ENCODE measurements at regions not wholly inside any gene's neighbourhood (a gene's known extent, or its start where the extent isn't known, plus 50 kb on each side); places are given as distances from the start of the nearest gene placed in this dataset.

DNA sequence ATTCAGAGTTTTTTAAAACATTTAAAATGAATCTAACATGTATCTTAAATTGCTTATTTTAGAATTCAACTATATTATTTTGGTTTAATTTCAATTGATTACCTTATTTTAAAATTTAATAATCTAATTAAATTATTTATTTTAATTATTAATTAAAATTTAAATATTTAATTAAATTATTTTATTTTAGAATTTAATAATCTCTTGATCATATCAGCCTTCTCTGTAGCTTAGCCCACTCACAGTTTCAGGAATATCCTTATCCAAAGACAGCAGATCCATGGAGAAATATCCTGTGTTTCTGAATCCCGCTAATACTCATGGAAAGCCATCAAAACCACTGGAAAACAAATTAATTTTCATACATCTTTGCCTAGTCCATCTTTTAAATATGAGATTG, 1669.2 kb downstream of the PCDH9 start:
- H3K79me2 ChIP-seq (ENCODE audit: low read length): no peaks in the 10 kb centered on the region
- H3K27me3 ChIP-seq (ENCODE audit: low read depth, low read length): no peaks in the 10 kb centered on the region
- no peak overlapping the region for H3K4me3 ChIP-seq (ENCODE audit: low read length)
- H3K36me3 ChIP-seq (replicated peaks; ENCODE audit: low read depth, low read length): no peaks in the 10 kb centered on the region
- H2AFZ ChIP-seq (ENCODE audit: low read depth, low read length): no peak overlapping the region
- H3K4me1 ChIP-seq (ENCODE audit: low read length): no peaks in the 10 kb centered on the region
- no peak overlapping the region for H3K4me2 ChIP-seq (ENCODE audit: low read length)
- no peaks in the 10 kb centered on the region for H4K20me1 ChIP-seq (ENCODE audit: insufficient read depth, low read length)
- no peak overlapping the region for H3K27ac ChIP-seq (ENCODE audit: low read length)
- H3K9me3 ChIP-seq (ENCODE audit: insufficient read depth, low read length): no peaks in the 10 kb centered on the region
- H3K9ac ChIP-seq (ENCODE audit: low read length): no peak overlapping the region
- TF ChIP-seq EZH2phosphoT487 (IDR thresholded peaks at IDR 0.05; ENCODE audit: low read depth) (no peak), CTCF (IDR thresholded peaks at IDR 0.05; ENCODE audit: low read depth, low read length) (no peak)

DNA sequence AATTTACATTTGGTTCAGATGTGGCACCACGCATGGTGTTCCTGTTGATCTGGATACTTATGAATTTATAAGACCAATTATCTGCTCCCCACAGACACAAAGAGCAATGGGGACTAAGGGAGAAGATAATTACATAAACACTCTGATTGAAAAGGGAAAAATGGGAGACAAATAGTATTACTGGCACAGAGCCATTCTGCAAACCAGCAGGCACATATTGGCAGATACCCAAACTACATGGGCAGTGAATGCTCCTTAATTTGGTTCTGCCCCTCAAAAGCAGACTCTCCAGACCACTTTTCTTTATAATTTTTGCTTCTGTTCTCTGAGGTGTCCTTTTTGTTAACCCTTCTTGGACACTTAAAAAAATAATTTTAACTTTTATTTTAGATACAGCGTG, 1674.2 kb downstream of the PCDH9 start:
- peaks cover 5% of the 10 kb centered on the region; the same call in 1 of the 2 replicates for H3K9me3 ChIP-seq (ENCODE audit: insufficient read depth, low read length)

DNA sequence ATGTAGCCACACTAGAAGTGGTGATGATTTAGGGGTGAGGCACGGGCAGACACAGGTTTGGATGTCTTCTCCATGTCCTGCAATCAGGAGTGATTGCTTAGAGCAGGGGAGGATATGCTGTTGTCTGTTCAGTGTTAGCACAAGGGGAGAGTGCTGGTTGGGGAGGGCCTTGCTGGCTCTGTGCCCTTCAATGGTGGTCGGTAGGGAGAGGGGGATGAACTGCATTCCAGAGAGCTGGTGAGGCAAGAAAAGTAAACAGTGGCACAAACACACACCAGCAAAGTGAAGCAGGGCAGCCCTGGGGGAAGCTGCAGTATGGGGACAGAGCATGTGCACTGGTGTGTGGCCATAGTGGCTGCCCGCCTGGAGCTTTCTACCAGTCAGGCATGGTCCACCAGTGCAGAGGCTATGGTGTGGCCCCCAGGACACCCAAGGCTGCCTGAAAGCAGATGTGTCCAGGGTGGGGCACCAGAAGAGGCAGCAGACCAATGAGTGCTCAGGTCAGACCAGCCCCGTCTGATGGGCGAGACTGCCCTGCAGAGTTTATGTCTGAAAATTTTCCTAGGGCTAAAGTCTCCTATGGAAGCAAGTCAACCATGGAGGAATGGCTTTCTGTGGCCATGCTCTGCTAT, 1676.9 kb downstream of the PCDH9 start:
- H4K20me1 ChIP-seq (ENCODE audit: insufficient read depth, low read length): no peaks in the 10 kb centered on the region
- no peaks in the 10 kb centered on the region for H3K79me2 ChIP-seq (ENCODE audit: low read length)
- no peaks in the 10 kb centered on the region for H3K4me1 ChIP-seq (ENCODE audit: low read length)
- TF ChIP-seq CTCF (IDR thresholded peaks at IDR 0.05; ENCODE audit: low read depth, low read length) (no peak), EZH2phosphoT487 (IDR thresholded peaks at IDR 0.05; ENCODE audit: low read depth) (no peak)
- no peak overlapping the region for H3K4me3 ChIP-seq (ENCODE audit: low read length)
- H3K27ac ChIP-seq (ENCODE audit: low read length): no peak overlapping the region
- no peak overlapping the region for H2AFZ ChIP-seq (ENCODE audit: low read depth, low read length)
- no peak overlapping the region for H3K9ac ChIP-seq (ENCODE audit: low read length)
- H3K36me3 ChIP-seq (replicated peaks; ENCODE audit: low read depth, low read length): no peaks in the 10 kb centered on the region
- no peaks in the 10 kb centered on the region for H3K27me3 ChIP-seq (ENCODE audit: low read depth, low read length)
- peaks cover 5% of the 10 kb centered on the region; the same call in 1 of the 2 replicates for H3K9me3 ChIP-seq (ENCODE audit: insufficient read depth, low read length)
- H3K4me2 ChIP-seq (ENCODE audit: low read length): no peak overlapping the region

More for the DNA sequence above, 1674.2 kb downstream of the PCDH9 start:
- TF ChIP-seq CTCF (IDR thresholded peaks at IDR 0.05; ENCODE audit: low read depth, low read length): no peak
- TF ChIP-seq EZH2phosphoT487 (IDR thresholded peaks at IDR 0.05; ENCODE audit: low read depth): no peak
- no peak overlapping the region for H3K4me3 ChIP-seq (ENCODE audit: low read length)
- no peaks in the 10 kb centered on the region for H3K79me2 ChIP-seq (ENCODE audit: low read length)
- no peaks in the 10 kb centered on the region for H3K27me3 ChIP-seq (ENCODE audit: low read depth, low read length)
- H3K4me1 ChIP-seq (ENCODE audit: low read length): no peaks in the 10 kb centered on the region
- H3K4me2 ChIP-seq (ENCODE audit: low read length): no peak overlapping the region
- no peak overlapping the region for H2AFZ ChIP-seq (ENCODE audit: low read depth, low read length)
- H3K27ac ChIP-seq (ENCODE audit: low read length): no peak overlapping the region
- no peaks in the 10 kb centered on the region for H4K20me1 ChIP-seq (ENCODE audit: insufficient read depth, low read length)
- no peaks in the 10 kb centered on the region for H3K36me3 ChIP-seq (replicated peaks; ENCODE audit: low read depth, low read length)
- no peak overlapping the region for H3K9ac ChIP-seq (ENCODE audit: low read length)

- Histone ChIP-seq H3K36me3 (replicated peaks; ENCODE audit: low read depth, low read length) (no peaks in the 10 kb centered on the region), H3K27ac (ENCODE audit: low read length) (no peak overlapping the region), H3K27me3 (ENCODE audit: low read depth, low read length) (no peaks in the 10 kb centered on the region), H4K20me1 (ENCODE audit: insufficient read depth, low read length) (no peaks in the 10 kb centered on the region), H3K79me2 (ENCODE audit: low read length) (no peaks in the 10 kb centered on the region), H3K4me3 (ENCODE audit: low read length) (no peak overlapping the region), H3K4me1 (ENCODE audit: low read length) (no peaks in the 10 kb centered on the region), H2AFZ (ENCODE audit: low read depth, low read length) (no peak overlapping the region), H3K9ac (ENCODE audit: low read length) (no peak overlapping the region), H3K4me2 (ENCODE audit: low read length) (no peak overlapping the region), H3K9me3 (ENCODE audit: insufficient read depth, low read length) (peaks cover 5% of the 10 kb centered on the region; the same call in 1 of the 2 replicates)
- TF ChIP-seq CTCF (IDR thresholded peaks at IDR 0.05; ENCODE audit: low read depth, low read length) (no peak), EZH2phosphoT487 (IDR thresholded peaks at IDR 0.05; ENCODE audit: low read depth) (no peak)
Observed at GRCh38 chr13:65551208-65551607, 1678.9 kb downstream of the PCDH9 start.
